DMS114 treated with DMSO at 0.1 percent for 48 hours (cell line): ENCODE measurements at regions not wholly inside any gene's neighbourhood (a gene's known extent, or its start where the extent isn't known, plus 50 kb on each side); places are given as distances from the start of the nearest gene placed in this dataset.
"Not testable (repeated sequence)": the region's sequence is repeated elsewhere in the genome, so short reads cannot be mapped to it uniquely, and the experiment has no call there.

ENCODE experiments used
- DNase-seq: peaks from one replicate; lab custom pipeline; 2025; ENCODE audit not compliant: unreplicated experiment; lab: John Stamatoyannopoulos, UW

DNA sequence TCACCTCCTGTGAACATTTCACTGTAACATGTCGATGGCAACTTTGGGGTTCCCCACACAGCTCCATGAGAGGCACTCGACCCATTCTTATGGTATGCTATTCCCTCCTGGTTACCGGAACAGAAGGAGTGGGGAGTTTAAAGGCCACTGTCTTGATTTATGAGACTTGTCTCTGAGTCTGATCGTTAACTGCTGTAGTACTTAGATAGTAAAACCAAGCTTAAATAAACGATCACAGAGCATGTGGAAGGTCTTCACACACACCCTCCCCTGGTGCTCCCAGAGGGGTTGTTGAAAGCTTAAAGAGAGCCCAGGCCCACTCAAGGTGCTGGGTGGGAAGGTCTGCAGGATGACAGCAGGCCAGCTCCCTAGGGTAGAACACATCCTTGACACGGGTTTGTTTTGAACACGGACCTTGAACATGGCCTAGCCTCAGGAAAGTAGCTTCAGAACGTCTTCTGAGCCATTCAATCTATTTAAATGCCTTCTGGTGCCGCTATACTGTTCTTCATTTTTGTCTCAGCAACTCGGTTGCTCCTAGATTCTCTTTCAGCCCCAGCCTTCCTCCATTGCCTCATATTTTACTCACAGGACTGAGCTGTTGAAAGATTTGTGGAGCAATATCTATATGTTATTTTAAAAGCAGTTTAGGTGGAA, 335.3 kb downstream of the FGFR2 start:
- DNase-seq: no peak

DNA sequence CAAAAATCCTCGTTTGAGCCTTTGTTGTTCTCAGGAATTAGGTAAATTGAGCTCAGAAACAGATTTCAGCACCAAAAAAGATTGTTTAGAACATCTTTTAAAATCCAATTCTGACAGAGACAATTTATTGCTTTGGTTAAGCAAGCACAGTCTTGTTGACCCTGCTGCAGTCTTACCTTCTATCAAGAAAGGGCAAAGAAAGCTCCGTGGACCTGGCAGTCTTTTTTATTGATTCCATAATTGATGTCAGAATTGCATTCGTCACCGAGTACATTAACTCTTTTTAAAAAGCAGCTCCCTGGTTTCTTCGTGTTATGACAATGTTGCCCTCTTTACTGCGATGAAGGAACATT, 334.8 kb downstream of the FGFR2 start:
- DNase-seq: no peak

DNA sequence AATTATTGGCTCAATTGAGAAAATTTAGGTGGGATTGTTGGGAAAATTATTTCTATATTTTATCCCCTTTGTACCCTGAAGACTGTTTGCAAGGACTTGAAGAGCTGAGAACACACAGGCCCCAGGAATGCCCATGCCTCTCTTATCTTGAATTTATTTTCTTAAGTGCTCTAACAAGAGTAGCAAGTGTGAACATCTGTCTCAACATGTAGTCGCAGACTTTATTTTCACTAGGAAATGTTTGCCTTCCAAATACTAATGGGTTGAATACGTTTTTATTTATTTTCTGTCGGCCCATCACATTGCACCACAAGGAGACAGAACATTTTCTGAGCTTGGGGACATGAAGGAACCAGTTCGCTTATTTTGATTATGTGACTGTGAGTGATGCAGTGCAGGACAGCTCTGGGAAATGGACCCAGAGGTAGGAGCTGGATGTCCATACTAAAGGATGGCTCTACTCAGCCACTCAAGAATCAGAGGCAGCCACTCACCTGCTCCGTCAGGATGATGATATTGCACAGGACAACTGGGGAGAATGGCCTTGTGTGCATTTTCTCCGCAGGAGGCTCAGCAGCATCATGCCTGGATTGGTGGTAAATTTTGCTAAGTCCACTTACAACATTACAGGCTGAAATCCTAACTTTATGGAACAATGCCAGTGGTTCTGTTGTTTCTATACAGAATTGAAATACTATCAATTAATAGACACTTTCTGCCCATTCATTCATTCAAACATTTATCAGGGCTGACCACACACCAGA, 332.7 kb downstream of the FGFR2 start:
- no peak for DNase-seq

DNA sequence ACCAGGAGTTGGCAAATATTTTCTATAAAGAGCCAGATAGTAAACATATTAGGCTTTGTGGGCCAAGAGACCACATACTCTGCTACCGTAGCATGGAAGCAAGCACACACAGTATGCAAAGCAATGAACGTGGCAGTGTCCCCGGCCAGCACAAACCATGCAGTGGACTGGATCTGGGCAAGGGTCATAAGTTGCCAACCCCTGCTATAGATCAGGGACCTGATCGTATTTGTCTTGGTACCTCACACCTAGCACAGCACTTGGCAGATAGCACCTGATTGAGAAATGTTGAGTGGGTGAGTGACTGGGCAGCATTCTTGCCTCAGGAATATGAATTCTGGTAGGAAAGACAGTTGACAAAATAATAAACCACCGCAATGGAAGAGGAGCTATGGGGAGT, 331.9 kb downstream of the FGFR2 start:
- no peak for DNase-seq

DNA sequence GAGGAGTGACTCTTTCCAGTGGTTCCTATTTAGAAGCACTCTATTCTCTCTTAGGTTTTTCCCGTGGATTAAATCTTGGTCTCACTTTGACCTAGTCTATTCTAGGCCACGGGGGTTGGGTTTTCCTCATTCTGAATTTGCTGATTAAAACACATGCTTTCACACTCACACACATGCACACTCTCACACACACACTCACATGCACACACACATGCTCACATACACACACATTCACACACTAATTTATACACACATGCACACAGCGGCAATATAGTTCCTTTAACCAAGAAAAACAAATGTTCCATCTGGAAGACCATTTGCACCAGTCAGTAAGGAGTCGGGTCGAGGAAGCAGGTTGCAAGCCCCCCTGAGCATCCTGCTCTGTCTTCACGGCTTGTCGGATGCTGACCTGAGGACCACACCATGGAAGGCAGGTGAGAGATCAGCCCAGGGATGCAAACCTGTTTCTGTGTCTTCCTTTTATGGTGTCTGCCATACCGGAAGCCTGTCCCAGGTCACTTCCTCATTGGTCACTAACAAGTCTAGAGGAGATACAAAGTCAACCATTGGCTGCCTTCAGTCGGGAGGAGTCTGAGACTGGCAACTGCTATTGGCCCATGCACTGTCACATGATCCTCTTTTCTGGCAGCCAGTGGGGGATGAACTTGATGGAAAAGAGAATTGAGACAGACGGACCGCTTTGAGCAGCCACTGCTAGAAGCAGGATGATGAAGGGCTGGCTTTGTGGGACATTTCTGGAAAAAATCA, 330.8 kb downstream of the FGFR2 start:
- DNase-seq: no peak

DNA sequence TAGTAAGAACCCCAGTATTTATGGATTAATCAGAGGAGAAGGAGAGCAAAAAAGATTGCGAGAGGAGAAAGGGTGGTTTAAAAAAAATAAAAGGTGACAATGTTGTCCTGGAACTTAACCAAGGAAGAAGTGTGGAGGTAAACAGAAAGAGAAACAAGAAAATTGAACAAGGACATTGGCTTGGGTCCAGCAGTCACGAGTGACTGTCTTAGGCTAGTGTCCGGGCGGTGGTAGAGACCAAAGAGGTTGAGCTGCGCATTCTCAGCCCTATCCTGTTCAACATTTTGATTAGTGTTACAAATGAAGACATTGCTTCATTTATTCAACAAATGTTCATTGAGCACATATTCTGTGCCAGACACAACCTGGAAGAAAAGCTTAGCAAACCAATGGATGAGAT, 329.9 kb downstream of the FGFR2 start:
- DNase-seq: no peak

DNA sequence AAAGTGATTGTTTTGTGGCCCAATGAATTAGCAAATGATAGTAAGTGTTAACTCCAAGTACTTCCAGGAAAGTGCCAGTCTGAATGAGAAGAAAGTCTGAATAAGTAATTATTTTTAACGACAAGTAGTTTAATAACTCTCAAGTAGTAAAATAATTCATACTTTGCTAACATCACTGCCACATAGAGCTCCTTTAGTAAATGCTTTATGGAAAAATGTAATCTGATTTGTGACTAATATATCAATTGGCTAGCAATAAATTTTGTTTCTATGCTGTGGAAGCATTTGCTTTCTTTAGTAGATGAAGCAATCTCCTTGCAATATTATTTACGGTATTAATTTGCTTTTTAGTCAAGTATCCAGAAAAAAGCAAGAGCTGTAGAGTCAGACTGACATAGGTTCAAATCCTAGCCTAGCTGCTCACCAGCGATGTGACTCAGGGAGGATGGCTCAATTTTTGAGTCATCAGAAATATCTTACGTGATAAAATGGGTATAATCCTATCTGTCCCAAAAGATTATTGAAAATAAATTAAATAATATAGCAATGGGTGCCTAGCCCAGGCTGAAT, 329.3 kb downstream of the FGFR2 start:
- no peak for DNase-seq

DNA sequence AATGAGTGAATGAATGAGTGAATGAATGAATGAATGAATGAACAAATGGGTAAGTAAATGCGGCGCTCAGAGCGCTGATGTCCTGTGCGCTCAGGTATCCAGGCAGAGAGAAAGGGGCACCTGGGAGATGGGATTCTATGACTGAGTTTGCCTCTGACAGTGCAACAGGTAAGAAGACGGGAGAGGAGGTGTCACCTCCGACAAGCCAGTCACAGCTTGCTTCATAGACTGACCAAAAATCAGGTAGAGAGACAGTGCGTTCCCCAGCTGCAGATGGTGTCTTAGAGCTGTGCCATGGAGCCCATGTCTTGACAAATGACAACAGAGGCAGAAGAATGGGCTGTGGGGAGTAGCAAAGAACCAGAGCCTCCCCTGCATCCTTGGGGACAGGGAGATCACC, 327.3 kb downstream of the FGFR2 start:
- no peak for DNase-seq

DNA sequence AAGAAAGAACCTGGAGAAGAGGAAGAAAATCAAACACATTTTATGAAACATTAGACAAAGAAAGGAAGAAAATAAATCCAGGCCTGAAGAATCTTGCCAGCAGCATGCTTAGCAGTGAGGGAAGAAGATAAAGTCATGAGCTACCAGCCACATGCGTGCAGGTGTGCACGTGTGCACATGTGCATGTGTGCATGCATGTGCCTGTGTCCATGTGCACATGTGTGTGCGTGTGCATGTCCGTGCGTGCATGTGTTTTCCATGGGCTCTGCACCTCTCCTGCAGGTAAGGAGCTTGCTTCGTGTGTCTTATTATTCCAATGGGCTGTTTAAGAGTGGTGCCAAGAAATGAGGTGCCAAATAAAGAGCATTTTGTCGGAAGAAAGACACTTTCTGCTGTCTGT, 322.2 kb downstream of the FGFR2 start:
- DNase-seq: no peak

DNA sequence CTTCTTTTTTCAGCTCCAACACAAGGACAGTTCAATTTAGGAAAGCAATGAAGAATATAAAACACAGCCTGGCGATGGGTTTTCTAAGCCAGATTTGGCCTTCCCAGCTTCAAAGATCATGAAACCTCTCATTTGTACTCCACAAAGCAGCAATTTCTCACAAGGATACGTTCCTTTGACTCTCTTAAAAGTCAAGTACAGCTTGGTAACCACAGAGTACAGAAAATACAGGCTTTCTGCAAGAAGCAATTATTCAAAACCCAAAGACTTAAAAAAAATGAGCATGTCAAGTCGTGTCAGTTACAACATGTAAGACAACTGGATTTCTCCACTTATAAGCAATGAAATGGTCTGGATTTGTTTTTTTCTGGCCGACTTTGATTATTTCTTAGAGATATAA, 321.4 kb downstream of the FGFR2 start:
- no peak for DNase-seq

DNA sequence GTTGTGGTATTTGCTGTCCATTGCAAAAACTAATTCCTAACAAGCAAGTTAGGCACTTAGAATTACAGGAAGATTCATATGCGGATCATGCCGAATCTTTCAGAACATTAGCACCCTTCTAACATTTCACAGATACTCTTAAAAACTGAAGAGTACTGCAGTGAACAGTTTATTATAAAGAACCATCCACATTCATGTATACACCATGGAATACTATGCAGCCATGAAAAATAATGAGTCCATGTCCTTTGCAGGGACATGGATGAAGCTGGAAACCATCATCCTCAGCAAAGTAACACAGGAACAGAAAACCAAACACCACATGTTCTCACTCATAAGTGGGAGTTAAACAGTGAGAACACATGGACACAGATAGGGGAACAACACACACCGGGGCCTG, 319.9 kb downstream of the FGFR2 start:
- DNase-seq: not testable (repeated sequence)

DNA sequence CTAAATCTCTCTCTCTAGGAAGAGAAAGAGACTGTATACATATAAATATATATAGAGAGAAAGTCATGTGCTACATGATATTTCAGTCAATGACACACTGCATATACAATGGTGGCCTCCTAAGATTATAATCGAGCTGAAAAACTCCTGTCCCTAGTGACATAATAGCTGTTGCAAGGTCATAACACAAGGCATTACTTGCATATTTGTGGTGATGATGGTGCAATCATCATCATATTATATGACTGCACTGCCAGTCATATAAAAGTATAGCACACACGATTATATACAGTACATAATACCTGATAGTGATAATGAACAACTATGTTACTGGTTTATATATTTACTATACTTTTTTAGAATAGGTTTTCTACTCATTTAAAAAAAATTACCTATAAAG, 316.7 kb downstream of the FGFR2 start:
- no peak for DNase-seq

DNA sequence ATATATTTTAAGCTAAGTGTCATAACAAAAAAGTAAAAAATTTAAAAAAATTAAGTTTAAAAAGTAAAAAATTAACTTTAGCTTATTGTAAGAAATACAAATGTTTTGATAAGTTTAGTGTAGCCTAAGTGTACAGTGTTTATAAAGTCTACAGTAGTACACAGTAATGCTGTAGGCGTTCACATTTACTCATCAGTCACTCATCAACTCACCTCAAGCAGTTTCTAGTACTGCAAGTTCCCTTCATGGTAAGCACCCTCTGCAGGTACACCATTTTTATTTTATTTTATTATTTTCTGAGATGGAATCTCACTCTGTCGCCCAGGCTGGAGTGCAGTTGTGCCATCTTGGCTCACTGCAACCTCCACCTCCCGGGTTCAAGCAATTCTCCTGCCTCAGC, 316.0 kb downstream of the FGFR2 start:
- no peak for DNase-seq

DNA sequence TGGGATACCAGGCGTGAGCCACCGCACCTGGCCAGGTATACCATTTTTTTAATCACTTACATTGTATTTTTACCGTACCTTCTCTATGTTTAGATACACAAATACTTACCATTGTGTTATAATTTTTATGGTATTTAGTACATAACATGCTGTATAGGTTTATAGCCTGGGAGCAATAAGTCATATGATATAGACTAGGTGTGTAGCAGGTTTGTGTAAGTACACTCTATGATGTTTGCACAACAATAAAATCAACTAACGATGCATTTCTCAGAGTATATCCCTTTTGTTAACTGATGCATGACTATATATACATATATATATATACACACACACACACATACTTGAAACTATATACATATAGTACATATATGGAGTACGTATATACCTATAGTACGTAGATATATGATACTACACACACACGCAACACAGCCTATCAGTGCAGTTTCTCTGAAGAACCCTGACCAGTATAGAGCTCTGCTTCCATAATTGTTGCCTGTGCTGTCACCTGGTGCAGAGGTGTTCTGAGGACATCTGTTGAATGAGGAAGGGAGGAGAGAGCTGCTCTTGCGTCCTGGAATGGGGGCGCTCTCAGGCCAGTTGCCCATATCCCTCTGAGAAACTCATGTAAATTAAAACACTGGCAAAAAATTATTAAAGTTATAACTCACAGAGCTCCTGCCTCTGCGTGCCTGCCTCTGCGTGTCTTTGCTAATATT, 315.3 kb downstream of the FGFR2 start:
- no peak for DNase-seq

DNA sequence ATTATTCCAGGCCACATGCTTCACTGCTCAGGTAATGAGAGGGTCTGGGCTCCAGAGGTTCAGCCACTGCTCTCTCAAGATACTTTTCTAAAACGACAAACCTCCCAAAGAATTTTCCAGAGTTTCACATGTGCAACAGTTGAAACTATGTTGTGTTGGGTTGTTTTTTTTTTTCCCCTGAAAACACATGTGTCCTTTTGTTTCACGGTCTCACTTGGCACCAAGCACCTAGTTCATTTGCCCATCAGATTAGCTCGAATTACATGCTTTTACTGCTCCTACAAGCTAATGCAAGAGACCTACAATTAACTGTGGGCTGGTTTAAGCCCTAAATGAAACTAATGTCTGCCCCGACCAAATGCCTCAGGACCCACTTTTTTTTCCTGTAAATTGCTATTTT, 313.3 kb downstream of the FGFR2 start:
- no peak for DNase-seq

DNA sequence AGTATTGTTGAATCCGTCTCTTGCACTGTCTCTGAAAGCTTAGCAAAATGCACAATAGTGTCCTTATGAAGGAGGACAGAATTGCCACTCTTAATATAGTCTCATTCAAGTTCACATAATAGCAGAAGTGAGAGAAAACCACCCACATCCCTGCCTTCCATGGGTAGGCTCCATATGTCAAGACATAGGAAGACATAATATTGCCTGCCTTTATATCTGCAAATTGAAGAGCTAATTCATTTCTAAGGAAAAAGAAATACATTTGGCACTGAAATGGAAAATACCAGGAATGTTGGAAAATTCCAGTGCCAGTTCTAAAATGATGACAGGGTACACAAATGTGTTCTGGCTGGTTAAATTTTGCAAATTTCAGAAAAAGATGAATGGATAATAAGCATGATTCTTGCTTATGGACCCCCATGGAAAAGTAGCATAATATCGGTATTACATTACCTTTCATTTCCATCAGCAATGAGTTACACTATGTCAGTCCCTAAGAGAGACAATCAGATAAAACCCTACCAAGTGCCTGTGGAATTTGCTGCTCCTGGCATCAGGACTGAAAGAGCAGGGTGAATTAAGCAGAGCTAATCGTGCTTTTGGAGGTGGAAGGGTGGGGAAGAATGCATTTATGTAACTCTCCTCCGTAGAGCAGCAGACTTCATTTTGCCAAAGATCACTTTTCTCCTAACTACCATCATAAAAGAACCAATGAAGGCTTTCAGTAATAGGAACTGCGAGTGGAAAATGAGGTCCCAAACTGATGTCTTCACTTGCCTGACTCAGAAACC, 312.6 kb downstream of the FGFR2 start:
- no peak for DNase-seq

DNA sequence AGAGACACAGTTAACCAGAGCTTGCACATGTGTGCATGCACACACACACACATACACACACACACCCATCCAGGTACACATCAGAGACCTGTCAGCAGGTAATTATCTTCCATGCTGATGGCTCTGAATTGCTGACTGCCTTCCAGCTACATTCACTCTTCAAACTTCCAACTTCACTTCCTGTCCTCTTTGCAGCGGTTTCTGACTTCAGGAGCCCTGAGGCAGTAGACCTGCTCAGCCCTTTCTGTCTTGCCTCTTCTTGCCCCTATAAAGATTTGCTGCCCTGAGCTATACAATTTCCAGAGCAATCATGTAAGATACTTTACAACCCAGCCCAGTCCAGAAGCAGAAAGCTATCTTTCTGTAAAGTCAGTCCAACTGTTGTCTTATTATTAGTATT, 310.2 kb downstream of the FGFR2 start:
- no peak for DNase-seq

DNA sequence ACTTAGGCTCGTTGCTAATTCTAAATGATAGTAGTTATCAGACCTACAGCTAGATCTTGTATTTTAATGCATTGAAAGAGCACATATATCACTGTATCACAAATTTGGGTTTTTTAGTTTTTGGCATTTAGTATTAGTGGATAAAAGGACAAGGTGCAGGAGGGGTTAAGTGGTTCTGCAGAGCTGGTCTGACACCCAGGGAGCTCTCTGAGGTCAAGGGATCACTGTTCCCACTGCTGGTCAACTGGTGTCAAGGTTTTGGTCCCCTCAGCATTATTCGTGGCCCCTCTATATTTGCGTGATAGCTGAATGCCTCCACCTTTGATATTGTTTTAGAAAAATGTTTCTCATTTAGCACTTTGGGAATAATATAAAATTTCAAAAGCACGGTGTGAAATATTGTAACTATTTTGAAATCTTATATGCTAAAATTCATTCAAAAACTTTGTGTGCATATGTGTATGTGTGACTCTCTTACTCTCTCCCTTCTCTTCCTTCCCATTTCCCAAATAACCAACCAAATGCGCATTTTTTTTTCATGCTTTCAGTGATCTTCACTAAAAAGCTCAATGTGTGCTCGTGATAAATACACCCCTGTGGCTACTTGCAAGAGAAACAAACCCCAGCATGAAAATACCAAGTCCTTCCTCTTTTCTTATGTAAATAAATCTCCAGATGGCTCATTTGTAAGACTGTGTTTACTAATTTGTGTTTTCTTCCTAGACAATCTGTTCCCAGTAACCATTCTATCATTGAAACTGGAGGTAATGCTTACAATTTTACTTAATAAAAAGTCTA, 309.2 kb downstream of the FGFR2 start:
- no peak for DNase-seq

DNA sequence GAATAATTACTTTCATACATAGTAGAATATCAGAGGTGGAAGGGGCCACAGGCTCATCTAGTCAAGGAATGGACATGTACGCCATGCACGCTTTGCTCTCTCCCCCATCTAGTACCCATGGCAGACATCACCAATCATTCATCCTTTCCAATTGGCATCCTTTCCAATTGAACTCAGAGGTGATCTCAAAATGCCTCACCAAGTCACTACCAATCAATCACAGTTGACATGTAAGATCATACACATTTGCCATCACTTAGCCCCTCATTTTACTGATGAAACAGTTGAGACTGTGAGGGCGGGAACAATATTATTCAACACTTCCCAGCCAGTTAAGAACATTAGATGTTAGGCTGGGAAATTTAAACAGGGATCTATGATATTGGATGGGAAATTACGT, 308.4 kb downstream of the FGFR2 start:
- DNase-seq: no peak

DNA sequence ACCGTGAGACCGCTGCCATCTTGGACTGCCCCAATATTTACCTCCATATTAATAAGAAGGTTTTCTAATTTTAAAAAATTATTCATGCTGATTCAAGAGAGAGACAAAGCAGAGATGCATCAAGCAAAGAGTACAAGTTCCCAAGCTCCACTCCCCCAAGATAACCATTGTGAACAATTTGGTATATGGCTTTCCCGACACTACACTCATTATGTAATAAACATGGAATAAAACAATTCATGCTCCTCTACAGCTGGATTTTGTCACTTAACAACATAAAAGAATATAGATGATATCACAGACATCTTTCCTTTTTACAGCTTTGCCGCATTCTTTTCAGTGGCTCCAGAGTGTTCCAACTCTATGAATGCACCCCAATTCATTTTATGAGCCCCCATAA, 307.6 kb downstream of the FGFR2 start:
- no peak for DNase-seq
